Suprapubic skin (tissue), 4 donors: ENCODE measurements at regions not wholly inside any gene's neighbourhood (a gene's known extent, or its start where the extent isn't known, plus 50 kb on each side); places are given as distances from the start of the nearest gene placed in this dataset.

Source experiments
- DNase-seq, 2 donors: peaks; one replicate each; pipeline ENCODE4 v3.0.0-alpha.2; 2019; ENCODE audit warnings: low spot score in 2 of 2
- H3K27ac ChIP-seq: fragments of 200-600 bp; sonication (generic); one replicate; pipeline ENCODE4 v1.5.1; 2019
- H3K27me3 ChIP-seq: fragments of 200-600 bp; sonication (generic); one replicate; pipeline ENCODE4 v1.5.1; 2019
- H3K36me3 ChIP-seq: fragments of 200-600 bp; sonication (generic); one replicate; pipeline ENCODE4 v1.5.1; 2019
- H3K4me1 ChIP-seq: fragments of 200-600 bp; sonication (generic); one replicate; pipeline ENCODE4 v1.5.1; 2019
- H3K4me3 ChIP-seq: fragments of 200-600 bp; sonication (generic); one replicate; pipeline ENCODE4 v1.5.1; 2019; ENCODE audit warnings: mild to moderate bottlenecking
- H3K9me3 ChIP-seq: fragments of 200-600 bp; sonication (generic); one replicate; pipeline ENCODE4 v1.5.1; 2019
- CTCF ChIP-seq, 2 donors: fragments of 200-600 bp in 1 of 2; fragments of 450-650 bp in 1 of 2; sonication (generic) in 1 of 2; IDR thresholded peaks; one replicate each; pipeline ENCODE4 v1.5.1; 2016 to 2019; ENCODE audit warnings: antibody characterized with exemption in 2 of 2, mild to moderate bottlenecking in 1 of 2, moderate library complexity in 1 of 2
- EP300 ChIP-seq: sonication (generic); formaldehyde crosslinking; IDR thresholded peaks from one replicate; pipeline ENCODE4 v1.6.1; 2017; ENCODE audit warnings: antibody characterized with exemption
- POLR2A ChIP-seq, 2 donors: fragments of 450-650 bp; IDR thresholded peaks; one replicate each; pipeline ENCODE4 v1.6.1; 2017; ENCODE audit warnings: antibody characterized with exemption in 2 of 2, mild to moderate bottlenecking in 2 of 2, moderate library complexity in 2 of 2
- POLR2AphosphoS5 ChIP-seq, 3 donors: sonication (generic); formaldehyde crosslinking; IDR thresholded peaks; one replicate each; pipeline ENCODE4 v1.6.1; 2017; ENCODE audit warnings: antibody characterized with exemption in 3 of 3
- WGBS: methylation state at CpG from one replicate; pipeline ENCODE4 v1.1.5; 2018; 5-methylcytosine and 5-hydroxymethylcytosine counted together

GRCh38 chrX:65253817-65254216 is 277.6 kb upstream of the ZC4H2 start:
- no peak for DNase-seq
- Histone ChIP-seq H3K27me3 (no peaks in the 10 kb centered on the region), H3K4me1 (no peaks in the 10 kb centered on the region), H3K36me3 (no peaks in the 10 kb centered on the region), H3K27ac (no peak overlapping the region), H3K4me3 (no peak overlapping the region), H3K9me3 (no peaks in the 10 kb centered on the region)
- 73% methylated on average over 3 of the region's 6 CpGs for WGBS
- no peak for TF ChIP-seq CTCF (IDR thresholded peaks at IDR 0.05)
- no peak for TF ChIP-seq POLR2A (IDR thresholded peaks at IDR 0.05)
- no peak for TF ChIP-seq POLR2AphosphoS5 (IDR thresholded peaks at IDR 0.05)

- WGBS, result 78% methylated on average over 3 of the region's 4 CpGs
- Histone ChIP-seq H3K4me3 (no peak overlapping the region), H3K36me3 (no peaks in the 10 kb centered on the region), H3K9me3 (no peaks in the 10 kb centered on the region), H3K27ac (no peak overlapping the region), H3K27me3 (no peaks in the 10 kb centered on the region), H3K4me1 (no peaks in the 10 kb centered on the region)
- no peak for DNase-seq
- no peak for TF ChIP-seq POLR2AphosphoS5 (IDR thresholded peaks at IDR 0.05)
- no peak for TF ChIP-seq CTCF (IDR thresholded peaks at IDR 0.05)
- no peak for TF ChIP-seq EP300
- no peak for TF ChIP-seq POLR2A (IDR thresholded peaks at IDR 0.05)
Measured at GRCh38 chrX:65241059-65241721, 264.9 kb upstream of the ZC4H2 start.

GRCh38 chrX:65203545-65203944 is 227.3 kb upstream of the ZC4H2 start:
- no peak for DNase-seq
- H3K9me3 ChIP-seq, result no peaks in the 10 kb centered on the region
- no peak for TF ChIP-seq CTCF (IDR thresholded peaks at IDR 0.05)
- no peak for TF ChIP-seq POLR2A (IDR thresholded peaks at IDR 0.05)
- no peak for TF ChIP-seq EP300
- TF ChIP-seq POLR2AphosphoS5 (IDR thresholded peaks at IDR 0.05), result no peak
- 80% methylated on average over 1 of the region's 3 CpGs for WGBS
- no peaks in the 10 kb centered on the region for H3K27me3 ChIP-seq
- H3K27ac ChIP-seq, result no peak overlapping the region
- H3K4me3 ChIP-seq, result no peak overlapping the region
- no peaks in the 10 kb centered on the region for H3K4me1 ChIP-seq
- H3K36me3 ChIP-seq, result no peaks in the 10 kb centered on the region

GRCh38 chrX:65196758-65197360 is 220.6 kb upstream of the ZC4H2 start:
- H3K27me3 ChIP-seq, result no peaks in the 10 kb centered on the region
- no peak overlapping the region for H3K27ac ChIP-seq
- no peak overlapping the region for H3K4me3 ChIP-seq
- no peak for DNase-seq
- no peaks in the 10 kb centered on the region for H3K36me3 ChIP-seq
- TF ChIP-seq EP300 (no peak), POLR2A (IDR thresholded peaks at IDR 0.05) (no peak)
- no peaks in the 10 kb centered on the region for H3K9me3 ChIP-seq
- 16% methylated on average over 14 of the region's 14 CpGs for WGBS
- H3K4me1 ChIP-seq, result no peaks in the 10 kb centered on the region

- 50% methylated on average over 1 of the region's 1 CpG for WGBS
- DNase-seq, result no peak
- no peak for TF ChIP-seq POLR2AphosphoS5 (IDR thresholded peaks at IDR 0.05)
- no peak for TF ChIP-seq POLR2A (IDR thresholded peaks at IDR 0.05)
- TF ChIP-seq EP300, result no peak
- TF ChIP-seq CTCF (IDR thresholded peaks at IDR 0.05), result no peak
- H3K4me3 ChIP-seq, result no peak overlapping the region
- no peaks in the 10 kb centered on the region for H3K27me3 ChIP-seq
- no peaks in the 10 kb centered on the region for H3K4me1 ChIP-seq
- no peak overlapping the region for H3K27ac ChIP-seq
- no peaks in the 10 kb centered on the region for H3K9me3 ChIP-seq
- no peaks in the 10 kb centered on the region for H3K36me3 ChIP-seq
Measured at GRCh38 chrX:65195621-65196020, 219.4 kb upstream of the ZC4H2 start.
